HEK293 (cell line): ENCODE measurements at regions not wholly inside any gene's neighbourhood (a gene's known extent, or its start where the extent isn't known, plus 50 kb on each side); places are given as distances from the start of the nearest gene placed in this dataset.

ENCODE experiments used
- CTCF ChIP-seq: fragments of 450-650 bp; formaldehyde crosslinking; IDR thresholded peaks from 2 replicates; pipeline ENCODE4 v1.5.1; 2016; ENCODE audit warnings: missing biosample characterization, missing genetic modification characterization
- REPIN1 ChIP-seq: fragments of 450-650 bp; formaldehyde crosslinking; IDR thresholded peaks from 2 replicates; pipeline ENCODE4 v1.5.1; 2017; ENCODE audit warnings: missing biosample characterization, missing genetic modification characterization, low read depth
- SP3 ChIP-seq: fragments of 450-650 bp; formaldehyde crosslinking; IDR thresholded peaks from 2 replicates; pipeline ENCODE4 v1.5.1; 2016; ENCODE audit warnings: missing biosample characterization, missing genetic modification characterization
- TCF7L2 ChIP-seq: IDR thresholded peaks from 2 replicates; pipeline ENCODE4 v1.6.1; 2011; ENCODE audit warnings: low read depth, mild to moderate bottlenecking, inconsistent platforms, low read length, moderate library complexity, borderline replicate concordance
- ZBTB26 ChIP-seq: fragments of 450-650 bp; formaldehyde crosslinking; optimal IDR thresholded peaks from 2 replicates; pipeline ENCODE3; 2016; ENCODE audit warnings: missing biosample characterization, mild to moderate bottlenecking, missing genetic modification characterization
- ZNF140 ChIP-seq: fragments of 450-650 bp; formaldehyde crosslinking; IDR thresholded peaks from 2 replicates; pipeline ENCODE4 v1.5.1; 2016; ENCODE audit warnings: missing biosample characterization, missing genetic modification characterization
- ZNF639 ChIP-seq: fragments of 450-650 bp; formaldehyde crosslinking; IDR thresholded peaks from 2 replicates; pipeline ENCODE4 v1.5.1; 2016; ENCODE audit warnings: missing biosample characterization, missing genetic modification characterization
- ZNF777 ChIP-seq: fragments of 450-650 bp; formaldehyde crosslinking; IDR thresholded peaks from 2 replicates; pipeline ENCODE4 v1.5.1; 2017; ENCODE audit warnings: missing biosample characterization, missing genetic modification characterization, borderline replicate concordance

- TF ChIP-seq ZNF140 (tag by site-specific recombination) (no peak), CTCF (no peak), REPIN1 (no peak), ZNF639 (no peak), ZBTB26 (no peak), ZNF777 (tag by site-specific recombination) (no peak), SP3 (tag by site-specific recombination) (no peak), TCF7L2 (no peak)
These were observed 507.5 kb upstream of the SALL1 start for GRCh38 chr16:51658531-51658930.
